ENCODE measurements at regions not wholly inside any gene's neighbourhood (a gene's known extent, or its start where the extent isn't known, plus 50 kb on each side); places are given as distances from the start of the nearest gene placed in this dataset.

- no peak for TF ChIP-seq CTCF (IDR thresholded peaks at IDR 0.05; ENCODE audit: insufficient read depth, low read depth, low read length, missing control alignments)
- no peak for DNase-seq (ENCODE audit: low read depth)
- H3K4me3 ChIP-seq (ENCODE audit: low read length): no peak overlapping the region
These were observed 258.7 kb upstream of the EDNRB start for GRCh38 chr13:78177306-78177705.

GRCh38 chr13:78176880-78177279, 258.2 kb upstream of the EDNRB start:
- no peak overlapping the region for H3K4me3 ChIP-seq (ENCODE audit: low read length)
- DNase-seq (ENCODE audit: low read depth): no peak
- TF ChIP-seq CTCF (IDR thresholded peaks at IDR 0.05; ENCODE audit: insufficient read depth, low read depth, low read length, missing control alignments): no peak

GRCh38 chr13:78169386-78169785, 250.8 kb upstream of the EDNRB start:
- H3K4me3 ChIP-seq (ENCODE audit: low read length): no peak overlapping the region
- no peak for DNase-seq (ENCODE audit: low read depth)
- TF ChIP-seq CTCF (IDR thresholded peaks at IDR 0.05; ENCODE audit: insufficient read depth, low read depth, low read length, missing control alignments): no peak

- no peak for DNase-seq (ENCODE audit: low read depth)
- no peak for TF ChIP-seq CTCF (IDR thresholded peaks at IDR 0.05; ENCODE audit: insufficient read depth, low read depth, low read length, missing control alignments)
- H3K4me3 ChIP-seq (ENCODE audit: low read length): no peak overlapping the region
These were observed 250.3 kb upstream of the EDNRB start for GRCh38 chr13:78168981-78169380.

- DNase-seq (ENCODE audit: low read depth): no peak
- H3K4me3 ChIP-seq (ENCODE audit: low read length): no peak overlapping the region
- TF ChIP-seq CTCF (IDR thresholded peaks at IDR 0.05; ENCODE audit: insufficient read depth, low read depth, low read length, missing control alignments): no peak
These were observed 242.6 kb upstream of the EDNRB start for GRCh38 chr13:78161266-78161665.

- TF ChIP-seq CTCF (IDR thresholded peaks at IDR 0.05; ENCODE audit: insufficient read depth, low read depth, low read length, missing control alignments): no peak
- no peak overlapping the region for H3K4me3 ChIP-seq (ENCODE audit: low read length)
- DNase-seq (ENCODE audit: low read depth): peak; percentile 29
These were observed 242.2 kb upstream of the EDNRB start for GRCh38 chr13:78160793-78161192.

GRCh38 chr13:78152415-78152814, 233.8 kb upstream of the EDNRB start:
- DNase-seq (ENCODE audit: low read depth): no peak
- no peak overlapping the region for H3K4me3 ChIP-seq (ENCODE audit: low read length)
- no peak for TF ChIP-seq CTCF (IDR thresholded peaks at IDR 0.05; ENCODE audit: insufficient read depth, low read depth, low read length, missing control alignments)

Data from epithelial cell of esophagus (primary cell).